ENCODE measurements at regions not wholly inside any gene's neighbourhood (a gene's known extent, or its start where the extent isn't known, plus 50 kb on each side); places are given as distances from the start of the nearest gene placed in this dataset.

GRCh38 chr20:51287628-51288413, 254.7 kb downstream of the NFATC2 start:
- TF ChIP-seq CTCF (IDR thresholded peaks at IDR 0.05) (no peak), POLR2A (IDR thresholded peaks at IDR 0.05) (no peak), EP300 (IDR thresholded peaks at IDR 0.05) (no peak)
